MCF 10A (cell line): ENCODE measurements at regions not wholly inside any gene's neighbourhood (a gene's known extent, or its start where the extent isn't known, plus 50 kb on each side); places are given as distances from the start of the nearest gene placed in this dataset.

ENCODE experiments used
- BruUV-seq: library from RNA; stranded (reverse); fragments of 400-500 nt; replicated peaks from 2 replicates; lab custom pipeline; 2021; lab: Mats Ljungman, UMichigan
- CTCF ChIA-PET: fragments of 300-600 bp; sonication (Branson Sonifier 250); formaldehyde crosslinking; extraction: SDS; loops from one replicate; lab custom pipeline; 2021; ENCODE audit warnings: antibody characterized with exemption, inconsistent platforms; lab: Yijun Ruan, JAX
- POLR2A ChIA-PET: fragments of 300-600, 350-650 bp; sonication (Branson Sonifier 250); formaldehyde crosslinking; extraction: SDS; loops from one replicate; lab custom pipeline; 2020; ENCODE audit warnings: antibody characterized with exemption, inconsistent platforms; lab: Yijun Ruan, JAX
- DNase-seq: peaks from one replicate; pipeline ENCODE4 v3.0.0-alpha.2; 2018; ENCODE audit not compliant: unreplicated experiment
- H3K27ac Mint-ChIP-seq: one replicate; pipeline ENCODE4 v1.8.0; 2022; ENCODE audit warnings: mild to moderate bottlenecking, low read depth, mixed read lengths; ENCODE audit not compliant: unreplicated experiment
- H3K27me3 Mint-ChIP-seq: one replicate; pipeline ENCODE4 v1.8.0; 2022; ENCODE audit warnings: mixed read lengths; ENCODE audit not compliant: insufficient read depth, unreplicated experiment
- H3K36me3 Mint-ChIP-seq: one replicate; pipeline ENCODE4 v1.8.0; 2022; ENCODE audit warnings: mild to moderate bottlenecking, moderate library complexity, mixed read lengths; ENCODE audit not compliant: insufficient read depth, unreplicated experiment
- H3K4me1 Mint-ChIP-seq: one replicate; pipeline ENCODE4 v1.8.0; 2022; ENCODE audit warnings: mixed read lengths; ENCODE audit not compliant: insufficient read depth, unreplicated experiment
- H3K4me3 Mint-ChIP-seq: one replicate; pipeline ENCODE4 v1.8.0; 2022; ENCODE audit warnings: mild to moderate bottlenecking, moderate library complexity, mixed read lengths; ENCODE audit not compliant: unreplicated experiment
- H3K9me3 Mint-ChIP-seq: one replicate; pipeline ENCODE4 v1.8.0; 2022; ENCODE audit warnings: mixed read lengths; ENCODE audit not compliant: unreplicated experiment
- intact Hi-C: fragments of 100-400 bp; cut with micrococcal nuclease; formaldehyde crosslinking; loops from 2 replicates; pipeline ENCODE4 v1.14.1; 2022
- TF ChIP-seq, protein P1 (sequence below): fragments of 200-600 bp; IDR thresholded peaks from one replicate; pipeline ENCODE4 v1.8.0; 2022; ENCODE audit warnings: antibody characterized with exemption, mild to moderate bottlenecking; ENCODE audit not compliant: unreplicated experiment

GRCh38 chrX:9282325-9282724, 182.5 kb upstream of the TBL1X start:
- no TSS peak for BruUV-seq
- no peaks in the 10 kb centered on the region for H3K9me3 Mint-ChIP-seq
- H3K4me3 Mint-ChIP-seq: no peak overlapping the region
- intact Hi-C loops: no loop called here
- H3K36me3 Mint-ChIP-seq: no peaks in the 10 kb centered on the region
- H3K27ac Mint-ChIP-seq: no peak overlapping the region
- peaks cover 10% of the 10 kb centered on the region for H3K27me3 Mint-ChIP-seq
- CTCF ChIA-PET: no interaction called here
- H3K4me1 Mint-ChIP-seq: no peaks in the 10 kb centered on the region
- no peak for DNase-seq
- TF ChIP-seq, protein P1, sequence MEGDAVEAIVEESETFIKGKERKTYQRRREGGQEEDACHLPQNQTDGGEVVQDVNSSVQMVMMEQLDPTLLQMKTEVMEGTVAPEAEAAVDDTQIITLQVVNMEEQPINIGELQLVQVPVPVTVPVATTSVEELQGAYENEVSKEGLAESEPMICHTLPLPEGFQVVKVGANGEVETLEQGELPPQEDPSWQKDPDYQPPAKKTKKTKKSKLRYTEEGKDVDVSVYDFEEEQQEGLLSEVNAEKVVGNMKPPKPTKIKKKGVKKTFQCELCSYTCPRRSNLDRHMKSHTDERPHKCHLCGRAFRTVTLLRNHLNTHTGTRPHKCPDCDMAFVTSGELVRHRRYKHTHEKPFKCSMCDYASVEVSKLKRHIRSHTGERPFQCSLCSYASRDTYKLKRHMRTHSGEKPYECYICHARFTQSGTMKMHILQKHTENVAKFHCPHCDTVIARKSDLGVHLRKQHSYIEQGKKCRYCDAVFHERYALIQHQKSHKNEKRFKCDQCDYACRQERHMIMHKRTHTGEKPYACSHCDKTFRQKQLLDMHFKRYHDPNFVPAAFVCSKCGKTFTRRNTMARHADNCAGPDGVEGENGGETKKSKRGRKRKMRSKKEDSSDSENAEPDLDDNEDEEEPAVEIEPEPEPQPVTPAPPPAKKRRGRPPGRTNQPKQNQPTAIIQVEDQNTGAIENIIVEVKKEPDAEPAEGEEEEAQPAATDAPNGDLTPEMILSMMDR: no peak
- POLR2A ChIA-PET: no interaction called here

DNA sequence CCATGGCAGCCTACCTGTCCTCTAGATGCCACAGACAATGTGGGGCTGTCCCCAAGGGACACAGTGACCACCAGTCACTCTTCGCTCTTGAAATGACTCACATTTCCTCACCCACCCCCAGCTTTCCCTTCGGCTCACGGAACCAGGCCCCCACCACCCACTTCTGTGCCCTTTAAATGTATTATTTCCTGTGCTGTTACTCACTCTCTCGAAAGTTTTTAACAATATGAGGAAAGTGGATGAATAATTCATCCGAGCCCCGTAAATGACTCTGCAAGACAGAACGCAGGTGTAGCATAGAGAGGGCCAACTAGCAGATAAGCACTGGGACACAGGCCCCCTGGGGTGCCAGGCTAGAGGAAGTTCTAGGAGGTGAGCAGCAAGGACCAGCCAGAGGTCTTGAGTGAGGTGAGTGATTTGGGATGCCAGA, 179.5 kb upstream of the TBL1X start:
- TF ChIP-seq, protein P1: no peak
- no peaks in the 10 kb centered on the region for H3K36me3 Mint-ChIP-seq
- ChIA-PET POLR2A (no interaction called here), CTCF (no interaction called here)
- intact Hi-C loops: no loop called here
- H3K9me3 Mint-ChIP-seq: no peaks in the 10 kb centered on the region
- BruUV-seq: no TSS peak
- no peak overlapping the region for H3K4me3 Mint-ChIP-seq
- DNase-seq: no peak
- peaks cover 10% of the 10 kb centered on the region for H3K27me3 Mint-ChIP-seq
- no peak overlapping the region for H3K27ac Mint-ChIP-seq
- no peaks in the 10 kb centered on the region for H3K4me1 Mint-ChIP-seq

DNA sequence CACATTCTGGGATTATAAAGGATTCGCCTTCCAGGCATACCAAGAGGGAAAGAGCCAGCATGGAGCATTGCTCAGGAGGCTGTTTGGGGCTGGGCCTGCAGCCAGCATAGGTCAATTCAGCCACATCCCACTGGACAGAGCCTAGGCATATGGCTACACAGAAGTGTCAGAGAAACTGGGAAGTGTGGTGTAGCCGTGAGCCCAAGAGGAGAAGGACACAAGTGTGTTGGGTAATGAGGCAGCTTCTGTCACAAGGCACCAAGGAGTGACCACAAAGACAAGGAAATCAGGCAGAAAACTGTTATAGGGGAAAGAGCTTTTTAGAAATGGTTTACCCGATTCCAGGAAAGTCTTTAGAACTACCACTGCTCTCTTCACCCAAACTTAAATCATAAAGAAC, 178.6 kb upstream of the TBL1X start:
- intact Hi-C loops: no loop called here
- ChIA-PET POLR2A (no interaction called here), CTCF (interaction anchor here (0.5 kb wide), 1 partner anchor 537 kb away, joined by 3 read pairs; no protein-coding TSS in a partner anchor)
- no peak for DNase-seq
- no peaks in the 10 kb centered on the region for H3K36me3 Mint-ChIP-seq
- H3K9me3 Mint-ChIP-seq: no peaks in the 10 kb centered on the region
- H3K4me1 Mint-ChIP-seq: no peaks in the 10 kb centered on the region
- H3K27ac Mint-ChIP-seq: no peak overlapping the region
- peaks cover 10% of the 10 kb centered on the region for H3K27me3 Mint-ChIP-seq
- BruUV-seq: no TSS peak
- no peak overlapping the region for H3K4me3 Mint-ChIP-seq
- TF ChIP-seq, protein P1: no peak

DNA sequence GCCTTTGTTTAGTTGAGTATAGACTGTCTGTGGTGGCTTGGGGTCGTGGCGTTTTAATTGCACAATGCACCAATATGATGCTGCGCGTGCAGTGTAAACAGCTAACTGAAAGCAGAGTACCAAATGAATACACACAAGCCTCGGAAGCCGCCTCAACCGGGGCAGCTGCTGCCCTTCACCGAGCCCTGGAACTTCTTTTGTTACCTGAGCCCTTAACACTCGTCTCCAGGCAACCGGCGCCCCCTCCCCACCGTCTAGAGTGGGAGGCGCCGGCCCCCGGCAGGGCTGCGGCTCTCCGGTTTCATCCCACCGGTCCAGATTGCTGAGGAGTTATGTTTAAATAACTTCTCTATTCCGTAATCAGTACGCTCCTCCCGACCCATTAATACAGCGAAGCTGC, 173.2 kb upstream of the TBL1X start:
- intact Hi-C loops: no loop called here
- ChIA-PET POLR2A (no interaction called here), CTCF (interaction anchor here (0.6 kb wide), 1 partner anchor 17 kb away, joined by 3 read pairs; no protein-coding TSS in a partner anchor)
- Mint-ChIP-seq H3K4me3 (no peak overlapping the region), H3K4me1 (no peaks in the 10 kb centered on the region), H3K9me3 (no peaks in the 10 kb centered on the region), H3K27me3 (peaks cover 22% of the 10 kb centered on the region), H3K36me3 (no peaks in the 10 kb centered on the region), H3K27ac (no peak overlapping the region)
- TF ChIP-seq, protein P1: no peak
- no TSS peak for BruUV-seq
- DNase-seq: no peak
